Calu3 (cell line): ENCODE measurements at regions not wholly inside any gene's neighbourhood (a gene's known extent, or its start where the extent isn't known, plus 50 kb on each side); places are given as distances from the start of the nearest gene placed in this dataset.

Experiments used
- BruUV-seq: library from RNA; stranded (reverse); fragments of 400-500 nt; replicated peaks from 2 replicates; lab custom pipeline; 2021; lab: Mats Ljungman, UMichigan
- CTCF ChIA-PET: fragments of 300-600 bp; sonication (Branson Sonifier 250); formaldehyde crosslinking; loops from one replicate; lab custom pipeline; 2022; ENCODE audit warnings: antibody characterized with exemption; lab: Charles Lee
- DNase-seq: peaks from one replicate; pipeline ENCODE4 v3.0.0; 2022
- H3K27ac Mint-ChIP-seq: one replicate; pipeline ENCODE4 v1.8.0; 2022; ENCODE audit warnings: mixed read lengths; ENCODE audit not compliant: unreplicated experiment
- H3K27me3 Mint-ChIP-seq: one replicate; pipeline ENCODE4 v1.8.0; 2022; ENCODE audit warnings: mixed read lengths; ENCODE audit not compliant: unreplicated experiment
- H3K36me3 Mint-ChIP-seq: one replicate; pipeline ENCODE4 v1.8.0; 2022; ENCODE audit warnings: mild to moderate bottlenecking, moderate library complexity, mixed read lengths; ENCODE audit not compliant: insufficient read depth, unreplicated experiment
- H3K4me1 Mint-ChIP-seq: one replicate; pipeline ENCODE4 v1.8.0; 2022; ENCODE audit warnings: mild to moderate bottlenecking, low read depth, mixed read lengths; ENCODE audit not compliant: unreplicated experiment
- H3K4me3 Mint-ChIP-seq: one replicate; pipeline ENCODE4 v1.8.0; 2022; ENCODE audit warnings: mild to moderate bottlenecking, low read depth, moderate library complexity, mixed read lengths; ENCODE audit not compliant: unreplicated experiment
- H3K9me3 Mint-ChIP-seq: one replicate; pipeline ENCODE4 v1.8.0; 2022; ENCODE audit warnings: low read depth, mixed read lengths; ENCODE audit not compliant: unreplicated experiment
- intact Hi-C: fragments of 100-400 bp; cut with micrococcal nuclease; formaldehyde crosslinking; loops from one replicate; pipeline ENCODE4 v1.10.0; 2022; ENCODE audit not compliant: unreplicated experiment
- TF ChIP-seq, protein P1 (sequence below): fragments of 200-600 bp; IDR thresholded peaks from one replicate; pipeline ENCODE4 v1.8.0; 2022; ENCODE audit warnings: antibody characterized with exemption; ENCODE audit not compliant: unreplicated experiment

- Mint-ChIP-seq H3K4me1 (peaks cover 33% of the 10 kb centered on the region), H3K27me3 (no peaks in the 10 kb centered on the region), H3K4me3 (no peak overlapping the region), H3K27ac (no peak overlapping the region), H3K36me3 (no peaks in the 10 kb centered on the region), H3K9me3 (no peaks in the 10 kb centered on the region)
- BruUV-seq, result no TSS peak
- no peak for DNase-seq
- CTCF ChIA-PET, result no interaction called here
- TF ChIP-seq, protein P1, sequence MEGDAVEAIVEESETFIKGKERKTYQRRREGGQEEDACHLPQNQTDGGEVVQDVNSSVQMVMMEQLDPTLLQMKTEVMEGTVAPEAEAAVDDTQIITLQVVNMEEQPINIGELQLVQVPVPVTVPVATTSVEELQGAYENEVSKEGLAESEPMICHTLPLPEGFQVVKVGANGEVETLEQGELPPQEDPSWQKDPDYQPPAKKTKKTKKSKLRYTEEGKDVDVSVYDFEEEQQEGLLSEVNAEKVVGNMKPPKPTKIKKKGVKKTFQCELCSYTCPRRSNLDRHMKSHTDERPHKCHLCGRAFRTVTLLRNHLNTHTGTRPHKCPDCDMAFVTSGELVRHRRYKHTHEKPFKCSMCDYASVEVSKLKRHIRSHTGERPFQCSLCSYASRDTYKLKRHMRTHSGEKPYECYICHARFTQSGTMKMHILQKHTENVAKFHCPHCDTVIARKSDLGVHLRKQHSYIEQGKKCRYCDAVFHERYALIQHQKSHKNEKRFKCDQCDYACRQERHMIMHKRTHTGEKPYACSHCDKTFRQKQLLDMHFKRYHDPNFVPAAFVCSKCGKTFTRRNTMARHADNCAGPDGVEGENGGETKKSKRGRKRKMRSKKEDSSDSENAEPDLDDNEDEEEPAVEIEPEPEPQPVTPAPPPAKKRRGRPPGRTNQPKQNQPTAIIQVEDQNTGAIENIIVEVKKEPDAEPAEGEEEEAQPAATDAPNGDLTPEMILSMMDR, result no peak
- intact Hi-C loops, result no loop called here
Measured at GRCh38 chr3:72490688-72491435, 357.4 kb downstream of the SHQ1 start.

GRCh38 chr3:72489901-72490300 lies 358.3 kb downstream of the SHQ1 start:
- intact Hi-C loops, result no loop called here

GRCh38 chr3:72488738-72489035 lies 359.6 kb downstream of the SHQ1 start:
- TF ChIP-seq, protein P1, result no peak
- no peaks in the 10 kb centered on the region for H3K9me3 Mint-ChIP-seq
- peaks cover 40% of the 10 kb centered on the region for H3K4me1 Mint-ChIP-seq
- CTCF ChIA-PET, result no interaction called here
- H3K36me3 Mint-ChIP-seq, result no peaks in the 10 kb centered on the region
- H3K27me3 Mint-ChIP-seq, result no peaks in the 10 kb centered on the region
- intact Hi-C loops, result no loop called here
- no peak overlapping the region for H3K4me3 Mint-ChIP-seq
- no peak overlapping the region for H3K27ac Mint-ChIP-seq
- BruUV-seq, result no TSS peak
- no peak for DNase-seq

More at GRCh38 chr3:72489901-72490300, 358.3 kb downstream of the SHQ1 start:
- Mint-ChIP-seq H3K4me1 (peaks cover 35% of the 10 kb centered on the region), H3K9me3 (no peaks in the 10 kb centered on the region), H3K4me3 (no peak overlapping the region), H3K36me3 (no peaks in the 10 kb centered on the region), H3K27ac (peak overlapping the region; percentile 34), H3K27me3 (no peaks in the 10 kb centered on the region)
- TF ChIP-seq, protein P1, result no peak
- no peak for DNase-seq
- CTCF ChIA-PET, result no interaction called here
- BruUV-seq, result no TSS peak

DNA sequence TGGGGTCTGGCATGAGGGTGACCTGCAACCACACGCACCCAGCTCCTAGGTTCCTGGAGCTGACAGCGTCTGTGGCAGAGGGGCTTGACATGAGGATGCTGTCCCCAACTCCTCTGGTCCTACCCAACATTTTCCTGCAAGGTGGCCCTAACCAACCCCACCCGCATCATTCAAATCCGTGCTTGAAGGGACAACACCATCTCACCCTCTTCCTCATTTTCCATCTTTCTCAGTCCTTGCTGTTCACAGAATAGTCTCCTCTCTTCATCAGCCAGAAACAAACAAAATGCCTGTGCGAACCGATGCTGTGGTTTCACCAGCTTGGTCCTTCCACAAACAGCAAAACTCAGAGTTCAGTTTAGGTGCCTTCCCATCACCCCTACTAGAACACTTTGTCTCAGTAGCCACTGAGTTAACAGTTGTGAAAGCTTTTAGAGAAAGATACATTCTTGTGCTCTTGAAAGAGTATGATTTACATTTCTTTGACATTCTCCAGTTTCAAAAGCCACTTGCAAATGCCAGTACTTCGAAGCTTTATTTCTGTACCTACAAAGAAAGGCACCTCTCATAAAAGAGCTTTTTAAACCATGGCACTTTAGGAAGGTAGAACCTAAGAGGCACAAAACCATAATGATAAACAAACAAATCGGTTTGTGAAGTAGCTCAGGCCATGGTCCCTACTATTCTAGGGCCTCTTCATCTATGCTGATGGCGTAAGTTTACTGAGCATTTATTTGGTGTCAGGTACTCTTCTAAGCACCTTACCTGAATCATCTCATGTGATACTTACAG lies 360.1 kb downstream of the SHQ1 start:
- BruUV-seq, result no TSS peak
- no peaks in the 10 kb centered on the region for H3K9me3 Mint-ChIP-seq
- H3K4me3 Mint-ChIP-seq, result no peak overlapping the region
- intact Hi-C loops, result no loop called here
- CTCF ChIA-PET, result no interaction called here
- H3K36me3 Mint-ChIP-seq, result no peaks in the 10 kb centered on the region
- no peak for DNase-seq
- TF ChIP-seq, protein P1, result no peak
- H3K4me1 Mint-ChIP-seq, result peaks cover 40% of the 10 kb centered on the region
- peak overlapping the region; percentile 37 for H3K27ac Mint-ChIP-seq
- no peaks in the 10 kb centered on the region for H3K27me3 Mint-ChIP-seq
